HG03139 (cell line): ENCODE measurements at regions not wholly inside any gene's neighbourhood (a gene's known extent, or its start where the extent isn't known, plus 50 kb on each side); places are given as distances from the start of the nearest gene placed in this dataset.
"Not testable (repeated sequence)": the region's sequence is repeated elsewhere in the genome, so short reads cannot be mapped to it uniquely, and the experiment has no call there.

Source experiments
- ATAC-seq: cut with Tn5 transposase; IDR thresholded peaks from one replicate; pipeline ENCODE4 v1.9.1; 2021; ENCODE audit not compliant: unreplicated experiment

- ATAC-seq: peak; percentile 84
Measured at GRCh38 chr12:47312808-47313426, 233.2 kb upstream of the AMIGO2 start.

- ATAC-seq: no peak
Measured at GRCh38 chr12:47312147-47312546, 232.4 kb upstream of the AMIGO2 start.

- no peak for ATAC-seq
Measured at GRCh38 chr12:47311568-47311967, 231.8 kb upstream of the AMIGO2 start.

GRCh38 chr12:47311010-47311409, 231.3 kb upstream of the AMIGO2 start:
- no peak for ATAC-seq

- ATAC-seq: no peak
Measured at GRCh38 chr12:47308672-47309071, 228.9 kb upstream of the AMIGO2 start.

- peak; percentile 78 for ATAC-seq
Measured at GRCh38 chr12:47307680-47308399, 228.1 kb upstream of the AMIGO2 start.

- not testable (repeated sequence) for ATAC-seq
Measured at GRCh38 chr12:47306773-47307679, 227.3 kb upstream of the AMIGO2 start.

- ATAC-seq: no peak
Measured at GRCh38 chr12:47306130-47306529, 226.4 kb upstream of the AMIGO2 start.

GRCh38 chr12:47305464-47305863, 225.7 kb upstream of the AMIGO2 start:
- ATAC-seq: no peak

- ATAC-seq: no peak
Measured at GRCh38 chr12:47303995-47304560, 224.3 kb upstream of the AMIGO2 start.

GRCh38 chr12:47303207-47303606, 223.4 kb upstream of the AMIGO2 start:
- no peak for ATAC-seq

GRCh38 chr12:47302111-47302671, 222.4 kb upstream of the AMIGO2 start:
- ATAC-seq: peak; percentile 62

GRCh38 chr12:47299586-47299985, 219.8 kb upstream of the AMIGO2 start:
- no peak for ATAC-seq

- ATAC-seq: no peak
Measured at GRCh38 chr12:47297993-47298392, 218.2 kb upstream of the AMIGO2 start.

GRCh38 chr12:47296828-47297227, 217.1 kb upstream of the AMIGO2 start:
- ATAC-seq: no peak

- ATAC-seq: no peak
Measured at GRCh38 chr12:47293406-47293805, 213.6 kb upstream of the AMIGO2 start.

GRCh38 chr12:47286676-47287075, 206.9 kb upstream of the AMIGO2 start:
- ATAC-seq: no peak
